HepG2 (cell line): ENCODE measurements at regions not wholly inside any gene's neighbourhood (a gene's known extent, or its start where the extent isn't known, plus 50 kb on each side); places are given as distances from the start of the nearest gene placed in this dataset.

Source experiments
- ELF1 ChIP-seq: sonication (generic); formaldehyde crosslinking; IDR thresholded peaks from 2 replicates; pipeline ENCODE4 v1.4.0; 2020; ENCODE audit warnings: missing genetic modification reagents
- HNRNPL ChIP-seq: fragments of 200-400 bp; formaldehyde crosslinking; IDR thresholded peaks from 2 replicates; pipeline ENCODE4 v1.6.1; 2017; ENCODE audit warnings: mild to moderate bottlenecking, low read depth, low read length
- MYNN ChIP-seq: sonication (generic); formaldehyde crosslinking; IDR thresholded peaks from 2 replicates; pipeline ENCODE4 v1.4.0; 2020; ENCODE audit warnings: mild to moderate bottlenecking, low read depth, missing genetic modification reagents
- NCOA5 ChIP-seq: sonication (generic); formaldehyde crosslinking; IDR thresholded peaks from 2 replicates; pipeline ENCODE4 v1.4.0; 2020; ENCODE audit warnings: missing genetic modification reagents
- RAD21 ChIP-seq: fragments of 450-650 bp; formaldehyde crosslinking; IDR thresholded peaks from 2 replicates; pipeline ENCODE4 v1.5.0; 2020; ENCODE audit warnings: mild to moderate bottlenecking
- ZBTB21 ChIP-seq: sonication (generic); formaldehyde crosslinking; IDR thresholded peaks from 2 replicates; pipeline ENCODE4 v1.4.0; 2020; ENCODE audit warnings: missing genetic modification reagents
- TF ChIP-seq, protein P1 (sequence below): sonication (generic); formaldehyde crosslinking; conservative IDR thresholded peaks from 2 replicates; pipeline ENCODE4 v1.5.0; 2020; ENCODE audit warnings: missing genetic modification reagents

DNA sequence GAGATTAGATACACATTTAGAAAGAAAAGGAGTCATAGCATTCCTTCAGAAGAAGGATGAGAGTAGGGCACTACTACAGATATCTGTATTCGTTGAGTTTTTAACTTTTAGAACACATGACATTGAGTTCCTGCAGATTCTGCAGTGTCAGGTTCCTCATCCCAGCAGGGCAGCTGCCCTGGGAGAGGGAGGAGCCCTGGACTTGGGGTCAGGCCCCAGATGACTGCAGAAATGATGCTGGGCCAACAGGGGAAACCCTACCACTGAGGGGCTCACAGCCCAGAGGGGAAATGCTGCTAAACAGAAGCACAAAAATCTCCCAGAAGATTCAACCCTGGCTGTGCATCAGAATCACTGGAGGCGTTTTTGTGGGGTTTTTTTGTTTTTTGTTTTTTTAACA lies 68.9 kb upstream of the TAF1L start:
- TF ChIP-seq, protein P1, sequence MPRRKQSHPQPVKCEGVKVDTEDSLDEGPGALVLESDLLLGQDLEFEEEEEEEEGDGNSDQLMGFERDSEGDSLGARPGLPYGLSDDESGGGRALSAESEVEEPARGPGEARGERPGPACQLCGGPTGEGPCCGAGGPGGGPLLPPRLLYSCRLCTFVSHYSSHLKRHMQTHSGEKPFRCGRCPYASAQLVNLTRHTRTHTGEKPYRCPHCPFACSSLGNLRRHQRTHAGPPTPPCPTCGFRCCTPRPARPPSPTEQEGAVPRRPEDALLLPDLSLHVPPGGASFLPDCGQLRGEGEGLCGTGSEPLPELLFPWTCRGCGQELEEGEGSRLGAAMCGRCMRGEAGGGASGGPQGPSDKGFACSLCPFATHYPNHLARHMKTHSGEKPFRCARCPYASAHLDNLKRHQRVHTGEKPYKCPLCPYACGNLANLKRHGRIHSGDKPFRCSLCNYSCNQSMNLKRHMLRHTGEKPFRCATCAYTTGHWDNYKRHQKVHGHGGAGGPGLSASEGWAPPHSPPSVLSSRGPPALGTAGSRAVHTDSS (CRISPR knock-in tag) = no peak
- no peak for TF ChIP-seq RAD21 (CRISPR knock-in tag)
- no peak for TF ChIP-seq ZBTB21 (CRISPR knock-in tag)
- TF ChIP-seq HNRNPL = no peak
- TF ChIP-seq MYNN = no peak
- TF ChIP-seq ELF1 (CRISPR knock-in tag) = no peak
- no peak for TF ChIP-seq NCOA5 (CRISPR knock-in tag)
